NB4 (cell line): ENCODE measurements at regions not wholly inside any gene's neighbourhood (a gene's known extent, or its start where the extent isn't known, plus 50 kb on each side); places are given as distances from the start of the nearest gene placed in this dataset.

ENCODE experiments used
- DNase-seq: peaks from one replicate; pipeline ENCODE4 v3.0.0; 2010; ENCODE audit warnings: low read depth
- H3K4me3 ChIP-seq: one replicate; pipeline ENCODE4 v1.5.1; 2011; ENCODE audit warnings: mild to moderate bottlenecking, low read depth, low read length, moderate library complexity
- MYC ChIP-seq: IDR thresholded peaks from 2 replicates; pipeline ENCODE4 v1.6.1; 2011; ENCODE audit warnings: low read depth, low read length
- POLR2A ChIP-seq: IDR thresholded peaks from 2 replicates; pipeline ENCODE4 v1.6.1; 2011; ENCODE audit warnings: mild to moderate bottlenecking; ENCODE audit not compliant: insufficient read length; ENCODE audit errors: extremely low read depth
- TF ChIP-seq, protein P1 (sequence below): IDR thresholded peaks from 2 replicates; pipeline ENCODE4 v1.6.1; 2011; ENCODE audit warnings: low read depth, low read length
- TF ChIP-seq, protein P2 (sequence below): IDR thresholded peaks from one replicate; pipeline ENCODE4 v1.5.1; 2012; ENCODE audit warnings: low read depth, low read length

DNA sequence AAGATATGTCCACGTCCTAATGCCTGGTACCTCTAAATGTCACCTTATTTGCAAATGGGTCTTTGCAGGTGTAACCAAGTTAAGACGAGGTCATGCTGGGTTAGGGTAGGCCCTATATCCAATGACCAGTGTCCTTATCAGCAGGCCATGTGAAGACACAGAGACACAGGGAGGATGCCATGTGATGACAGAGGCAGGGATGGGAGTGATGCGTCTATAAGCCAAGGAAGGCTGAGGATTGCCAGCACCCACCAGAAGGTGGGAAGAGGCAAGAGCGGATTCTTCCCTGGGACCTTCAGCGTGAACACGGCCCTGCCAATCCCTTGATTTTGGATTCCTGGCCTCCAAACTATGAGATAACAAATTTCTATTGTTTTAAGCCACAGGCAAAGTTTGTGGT lies 123.4 kb upstream of the CXCL14 start:
- TF ChIP-seq MYC (no peak), POLR2A (no peak)
- TF ChIP-seq, protein P1, sequence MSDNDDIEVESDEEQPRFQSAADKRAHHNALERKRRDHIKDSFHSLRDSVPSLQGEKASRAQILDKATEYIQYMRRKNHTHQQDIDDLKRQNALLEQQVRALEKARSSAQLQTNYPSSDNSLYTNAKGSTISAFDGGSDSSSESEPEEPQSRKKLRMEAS, result no peak
- TF ChIP-seq, protein P2, sequence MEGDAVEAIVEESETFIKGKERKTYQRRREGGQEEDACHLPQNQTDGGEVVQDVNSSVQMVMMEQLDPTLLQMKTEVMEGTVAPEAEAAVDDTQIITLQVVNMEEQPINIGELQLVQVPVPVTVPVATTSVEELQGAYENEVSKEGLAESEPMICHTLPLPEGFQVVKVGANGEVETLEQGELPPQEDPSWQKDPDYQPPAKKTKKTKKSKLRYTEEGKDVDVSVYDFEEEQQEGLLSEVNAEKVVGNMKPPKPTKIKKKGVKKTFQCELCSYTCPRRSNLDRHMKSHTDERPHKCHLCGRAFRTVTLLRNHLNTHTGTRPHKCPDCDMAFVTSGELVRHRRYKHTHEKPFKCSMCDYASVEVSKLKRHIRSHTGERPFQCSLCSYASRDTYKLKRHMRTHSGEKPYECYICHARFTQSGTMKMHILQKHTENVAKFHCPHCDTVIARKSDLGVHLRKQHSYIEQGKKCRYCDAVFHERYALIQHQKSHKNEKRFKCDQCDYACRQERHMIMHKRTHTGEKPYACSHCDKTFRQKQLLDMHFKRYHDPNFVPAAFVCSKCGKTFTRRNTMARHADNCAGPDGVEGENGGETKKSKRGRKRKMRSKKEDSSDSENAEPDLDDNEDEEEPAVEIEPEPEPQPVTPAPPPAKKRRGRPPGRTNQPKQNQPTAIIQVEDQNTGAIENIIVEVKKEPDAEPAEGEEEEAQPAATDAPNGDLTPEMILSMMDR, result no peak
- no peak for DNase-seq
- H3K4me3 ChIP-seq, result no peak overlapping the region

DNA sequence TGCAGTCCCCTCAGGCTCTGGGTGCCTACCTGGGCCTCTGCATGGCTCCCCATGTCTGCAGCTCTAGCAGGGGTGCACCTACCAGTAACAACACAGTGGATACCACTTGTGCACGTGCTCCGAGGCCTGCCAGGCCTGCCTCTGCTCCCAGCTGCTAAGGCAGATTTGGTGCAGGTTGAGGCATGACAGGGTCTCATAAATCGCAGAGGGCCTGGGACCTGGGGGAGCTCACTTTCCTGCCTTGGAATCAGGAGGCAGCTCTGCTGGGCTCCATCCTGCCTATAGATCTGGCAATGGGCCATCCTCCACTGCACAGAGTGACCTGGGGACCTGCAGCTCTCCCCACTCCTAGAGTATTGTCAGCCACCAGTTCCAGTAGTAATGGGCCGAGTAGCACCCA lies 121.9 kb upstream of the CXCL14 start:
- TF ChIP-seq POLR2A, result no peak
- TF ChIP-seq, protein P1, result no peak
- TF ChIP-seq, protein P2, result no peak
- H3K4me3 ChIP-seq, result no peak overlapping the region
- DNase-seq, result no peak

DNA sequence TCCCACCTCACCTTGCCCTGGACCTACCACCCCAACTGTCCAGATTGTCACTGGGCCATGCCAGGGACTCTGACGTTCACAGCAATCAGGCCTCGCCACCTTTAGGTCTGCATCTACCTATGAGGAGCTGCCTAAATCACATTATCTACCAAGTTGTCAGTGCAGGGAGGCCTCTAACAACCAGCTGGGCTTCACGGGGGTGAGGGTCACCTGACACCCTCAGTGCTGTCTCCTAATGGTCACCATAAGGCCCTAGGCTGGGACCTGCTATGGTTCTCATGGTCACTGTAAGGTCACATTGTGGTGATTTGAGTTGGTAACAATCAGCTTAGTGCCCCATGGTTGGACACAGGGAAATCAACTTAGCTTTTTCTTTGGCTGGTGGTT lies 119.2 kb upstream of the CXCL14 start:
- H3K4me3 ChIP-seq, result no peak overlapping the region
- no peak for DNase-seq
- TF ChIP-seq, protein P1, result no peak
- TF ChIP-seq, protein P2, result no peak
- TF ChIP-seq MYC (no peak), POLR2A (no peak)

DNA sequence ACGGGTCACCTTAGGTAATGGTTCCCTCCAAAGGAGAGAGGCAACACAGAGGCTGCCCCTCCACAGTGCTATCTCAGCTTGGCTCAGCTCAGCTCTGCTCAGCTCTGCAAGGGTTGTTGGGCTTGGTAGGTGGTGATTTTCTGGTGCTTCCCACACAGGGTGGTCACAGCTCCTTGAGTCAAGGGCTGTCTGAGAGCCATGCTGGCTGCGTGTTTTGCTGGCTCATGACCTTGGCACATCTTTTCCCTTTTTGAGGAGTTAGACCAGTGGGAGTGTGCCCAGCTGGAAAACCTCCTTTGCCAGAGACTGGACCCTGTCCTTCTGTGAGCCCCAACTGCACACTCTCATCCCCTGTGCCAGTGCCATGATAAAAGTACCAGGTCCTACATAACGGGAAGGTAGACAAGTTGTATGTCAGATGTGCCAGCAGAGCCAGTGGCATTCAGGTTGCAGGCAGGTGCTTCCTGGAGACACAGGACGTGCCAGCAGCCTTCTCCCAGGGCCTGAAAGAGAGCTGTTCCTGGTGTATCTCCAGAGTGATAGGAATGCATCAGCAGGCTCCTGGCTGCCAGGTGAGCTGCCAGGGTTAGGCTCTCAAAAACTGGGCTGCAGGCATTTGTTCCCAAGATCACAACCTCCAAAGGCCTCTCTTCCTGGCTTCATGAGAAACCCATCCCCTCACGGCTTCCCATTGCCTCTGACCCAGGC lies 118.6 kb upstream of the CXCL14 start:
- TF ChIP-seq MYC (no peak), POLR2A (no peak)
- TF ChIP-seq, protein P1, result no peak
- TF ChIP-seq, protein P2, result no peak
- H3K4me3 ChIP-seq, result no peak overlapping the region
- no peak for DNase-seq

DNA sequence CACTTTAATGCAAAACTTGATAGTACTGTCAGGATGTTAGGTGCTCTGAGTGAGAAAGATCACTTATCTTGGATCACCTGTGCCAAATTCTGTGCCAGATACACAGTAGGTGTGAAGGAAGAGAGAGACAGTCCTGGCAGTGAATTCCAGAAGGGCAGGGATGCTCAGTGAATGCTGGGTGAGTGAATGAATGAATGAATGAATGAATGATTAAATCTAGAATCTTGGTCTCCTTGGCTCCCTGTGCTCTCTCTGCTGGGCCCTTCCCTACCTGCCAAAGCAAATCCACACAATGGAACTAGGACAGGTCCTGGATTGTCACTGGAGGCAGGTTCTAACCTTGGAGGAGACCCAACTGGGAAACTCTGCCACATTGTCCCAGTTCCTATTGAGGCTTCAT lies 117.5 kb upstream of the CXCL14 start:
- no peak overlapping the region for H3K4me3 ChIP-seq
- TF ChIP-seq POLR2A (no peak), MYC (no peak)
- TF ChIP-seq, protein P2, result no peak
- TF ChIP-seq, protein P1, result no peak
- no peak for DNase-seq
